ENCODE measurements at regions not wholly inside any gene's neighbourhood (a gene's known extent, or its start where the extent isn't known, plus 50 kb on each side); places are given as distances from the start of the nearest gene placed in this dataset.

- no peak for DNase-seq (ENCODE audit: low spot score)
- TF ChIP-seq CTCF (IDR thresholded peaks at IDR 0.05; ENCODE audit: extremely low read depth, missing control alignments), result no peak
Measured at GRCh38 chr3:117137065-117137464, 427.5 kb downstream of the TUSC7 start.

GRCh38 chr3:117139681-117140080, 430.1 kb downstream of the TUSC7 start:
- no peak for TF ChIP-seq CTCF (IDR thresholded peaks at IDR 0.05; ENCODE audit: extremely low read depth, missing control alignments)
- DNase-seq (ENCODE audit: low spot score), result no peak

- DNase-seq (ENCODE audit: low spot score), result no peak
- TF ChIP-seq CTCF (IDR thresholded peaks at IDR 0.05; ENCODE audit: extremely low read depth, missing control alignments), result no peak
Measured at GRCh38 chr3:117141812-117142211, 432.2 kb downstream of the TUSC7 start.

GRCh38 chr3:117144853-117145252, 435.3 kb downstream of the TUSC7 start:
- no peak for TF ChIP-seq CTCF (IDR thresholded peaks at IDR 0.05; ENCODE audit: extremely low read depth, missing control alignments)
- DNase-seq (ENCODE audit: low spot score), result no peak

GRCh38 chr3:117145677-117146076, 436.1 kb downstream of the TUSC7 start:
- DNase-seq (ENCODE audit: low spot score), result no peak

GRCh38 chr3:117146571-117146970, 437.0 kb downstream of the TUSC7 start:
- DNase-seq (ENCODE audit: low spot score), result no peak
- no peak for TF ChIP-seq CTCF (IDR thresholded peaks at IDR 0.05; ENCODE audit: extremely low read depth, missing control alignments)

More at GRCh38 chr3:117145677-117146076, 436.1 kb downstream of the TUSC7 start:
- TF ChIP-seq CTCF (IDR thresholded peaks at IDR 0.05; ENCODE audit: extremely low read depth, missing control alignments), result no peak

GRCh38 chr3:117149584-117149983, 440.0 kb downstream of the TUSC7 start:
- no peak for DNase-seq (ENCODE audit: low spot score)
- TF ChIP-seq CTCF (IDR thresholded peaks at IDR 0.05; ENCODE audit: extremely low read depth, missing control alignments), result no peak

All from GM20000 (cell line).